Breast epithelium (tissue), 3 donors: ENCODE measurements at regions not wholly inside any gene's neighbourhood (a gene's known extent, or its start where the extent isn't known, plus 50 kb on each side); places are given as distances from the start of the nearest gene placed in this dataset.

Experiments used
- CTCF ChIP-seq, 3 donors: fragments of 450-650 bp; IDR thresholded peaks; one replicate each; pipeline ENCODE4 v1.5.1; 2016 to 2017; ENCODE audit warnings: antibody characterized with exemption in 3 of 3, mild to moderate bottlenecking in 3 of 3, moderate library complexity in 3 of 3
- POLR2A ChIP-seq: fragments of 450-650 bp; IDR thresholded peaks from one replicate; pipeline ENCODE4 v1.6.1; 2016; ENCODE audit warnings: antibody characterized with exemption, mild to moderate bottlenecking, moderate library complexity
- POLR2AphosphoS5 ChIP-seq, 3 donors: sonication (generic); formaldehyde crosslinking; IDR thresholded peaks; one replicate each; pipeline ENCODE4 v1.6.1; 2017; ENCODE audit warnings: antibody characterized with exemption in 3 of 3

- no peak for TF ChIP-seq POLR2A
- TF ChIP-seq CTCF (IDR thresholded peaks at IDR 0.05), result no peak
- TF ChIP-seq POLR2AphosphoS5 (IDR thresholded peaks at IDR 0.05), result no peak
These were observed 506.8 kb upstream of the PPP2R3A start for GRCh38 chr3:135458541-135459322.
